ENCODE measurements at regions not wholly inside any gene's neighbourhood (a gene's known extent, or its start where the extent isn't known, plus 50 kb on each side); places are given as distances from the start of the nearest gene placed in this dataset.
"Not testable (repeated sequence)": the region's sequence is repeated elsewhere in the genome, so short reads cannot be mapped to it uniquely, and the experiment has no call there.

- no peaks in the 10 kb centered on the region for H3K79me2 ChIP-seq (ENCODE audit: low read length)
- H3K27ac ChIP-seq (ENCODE audit: low read length) = no peak overlapping the region
- no peaks in the 10 kb centered on the region for H3K9me3 ChIP-seq (ENCODE audit: low read length)
- H3K9me2 ChIP-seq (replicated peaks; ENCODE audit: insufficient read depth, low read length) = no peaks in the 10 kb centered on the region
- H3K9ac ChIP-seq (ENCODE audit: low read length) = no peak overlapping the region
- H3K4me3 ChIP-seq (ENCODE audit: low read length) = no peak overlapping the region
- H3K27me3 ChIP-seq (ENCODE audit: low read length) = no peaks in the 10 kb centered on the region
- H3K4me2 ChIP-seq (ENCODE audit: low read depth, low read length, poor library complexity, severe bottlenecking) = no peak overlapping the region
- H2AFZ ChIP-seq (ENCODE audit: low read length) = no peak overlapping the region
- no peak for DNase-seq
- no peaks in the 10 kb centered on the region for H3K36me3 ChIP-seq (ENCODE audit: insufficient read depth, low read length)
- peaks cover 48% of the 10 kb centered on the region for H3K4me1 ChIP-seq (ENCODE audit: low read length)
- H4K20me1 ChIP-seq (ENCODE audit: insufficient read depth, low read depth, low read length) = no peaks in the 10 kb centered on the region
Measured at GRCh38 chr22:22378446-22379415, 129.8 kb downstream of the ZNF280B start.

- no peaks in the 10 kb centered on the region for H4K20me1 ChIP-seq (ENCODE audit: insufficient read depth, low read depth, low read length)
- H3K4me1 ChIP-seq (ENCODE audit: low read length) = peaks cover 31% of the 10 kb centered on the region
- no peaks in the 10 kb centered on the region for H3K9me2 ChIP-seq (replicated peaks; ENCODE audit: insufficient read depth, low read length)
- H3K4me2 ChIP-seq (ENCODE audit: low read depth, low read length, poor library complexity, severe bottlenecking) = no peak overlapping the region
- H3K4me3 ChIP-seq (ENCODE audit: low read length) = no peak overlapping the region
- no peak overlapping the region for H3K27ac ChIP-seq (ENCODE audit: low read length)
- H3K36me3 ChIP-seq (ENCODE audit: insufficient read depth, low read length) = no peaks in the 10 kb centered on the region
- H3K9me3 ChIP-seq (ENCODE audit: low read length) = no peaks in the 10 kb centered on the region
- H3K9ac ChIP-seq (ENCODE audit: low read length) = no peak overlapping the region
- no peaks in the 10 kb centered on the region for H3K27me3 ChIP-seq (ENCODE audit: low read length)
- H3K79me2 ChIP-seq (ENCODE audit: low read length) = no peaks in the 10 kb centered on the region
- H2AFZ ChIP-seq (ENCODE audit: low read length) = no peak overlapping the region
- DNase-seq = peak; percentile 78
Measured at GRCh38 chr22:22380098-22381030, 128.2 kb downstream of the ZNF280B start.

GRCh38 chr22:22381292-22381691, 127.2 kb downstream of the ZNF280B start:
- not testable (repeated sequence) for H3K36me3 ChIP-seq (ENCODE audit: insufficient read depth, low read length); H3K9ac ChIP-seq (ENCODE audit: low read length); H3K27me3 ChIP-seq (ENCODE audit: low read length); H4K20me1 ChIP-seq (ENCODE audit: insufficient read depth, low read depth, low read length); H3K9me3 ChIP-seq (ENCODE audit: low read length); H3K79me2 ChIP-seq (ENCODE audit: low read length); H2AFZ ChIP-seq (ENCODE audit: low read length); H3K9me2 ChIP-seq (replicated peaks; ENCODE audit: insufficient read depth, low read length); H3K4me3 ChIP-seq (ENCODE audit: low read length); H3K27ac ChIP-seq (ENCODE audit: low read length); H3K4me2 ChIP-seq (ENCODE audit: low read depth, low read length, poor library complexity, severe bottlenecking); DNase-seq
- H3K4me1 ChIP-seq (ENCODE audit: low read length) = peaks cover 22% of the 10 kb centered on the region

GRCh38 chr22:22384267-22384666, 124.3 kb downstream of the ZNF280B start:
- H3K27ac ChIP-seq (ENCODE audit: low read length) = no peak overlapping the region
- H4K20me1 ChIP-seq (ENCODE audit: insufficient read depth, low read depth, low read length) = no peaks in the 10 kb centered on the region
- H3K4me3 ChIP-seq (ENCODE audit: low read length) = no peak overlapping the region
- no peaks in the 10 kb centered on the region for H3K9me3 ChIP-seq (ENCODE audit: low read length)
- H3K79me2 ChIP-seq (ENCODE audit: low read length) = no peaks in the 10 kb centered on the region
- H3K9me2 ChIP-seq (replicated peaks; ENCODE audit: insufficient read depth, low read length) = no peaks in the 10 kb centered on the region
- no peak overlapping the region for H3K4me2 ChIP-seq (ENCODE audit: low read depth, low read length, poor library complexity, severe bottlenecking)
- H3K27me3 ChIP-seq (ENCODE audit: low read length) = no peaks in the 10 kb centered on the region
- no peak for DNase-seq
- H3K36me3 ChIP-seq (ENCODE audit: insufficient read depth, low read length) = no peaks in the 10 kb centered on the region
- no peak overlapping the region for H3K9ac ChIP-seq (ENCODE audit: low read length)
- H3K4me1 ChIP-seq (ENCODE audit: low read length) = peaks cover 18% of the 10 kb centered on the region
- H2AFZ ChIP-seq (ENCODE audit: low read length) = no peak overlapping the region

GRCh38 chr22:22384668-22385244, 123.8 kb downstream of the ZNF280B start:
- Histone ChIP-seq H3K36me3 (ENCODE audit: insufficient read depth, low read length) (no peaks in the 10 kb centered on the region), H4K20me1 (ENCODE audit: insufficient read depth, low read depth, low read length) (no peaks in the 10 kb centered on the region), H3K9ac (ENCODE audit: low read length) (no peak overlapping the region), H3K4me3 (ENCODE audit: low read length) (no peak overlapping the region), H3K4me2 (ENCODE audit: low read depth, low read length, poor library complexity, severe bottlenecking) (no peak overlapping the region), H3K9me3 (ENCODE audit: low read length) (no peaks in the 10 kb centered on the region), H3K79me2 (ENCODE audit: low read length) (no peaks in the 10 kb centered on the region), H3K27ac (ENCODE audit: low read length) (no peak overlapping the region), H2AFZ (ENCODE audit: low read length) (no peak overlapping the region), H3K9me2 (replicated peaks; ENCODE audit: insufficient read depth, low read length) (no peaks in the 10 kb centered on the region), H3K27me3 (ENCODE audit: low read length) (no peaks in the 10 kb centered on the region), H3K4me1 (ENCODE audit: low read length) (peaks cover 16% of the 10 kb centered on the region)
- no peak for DNase-seq

DNA sequence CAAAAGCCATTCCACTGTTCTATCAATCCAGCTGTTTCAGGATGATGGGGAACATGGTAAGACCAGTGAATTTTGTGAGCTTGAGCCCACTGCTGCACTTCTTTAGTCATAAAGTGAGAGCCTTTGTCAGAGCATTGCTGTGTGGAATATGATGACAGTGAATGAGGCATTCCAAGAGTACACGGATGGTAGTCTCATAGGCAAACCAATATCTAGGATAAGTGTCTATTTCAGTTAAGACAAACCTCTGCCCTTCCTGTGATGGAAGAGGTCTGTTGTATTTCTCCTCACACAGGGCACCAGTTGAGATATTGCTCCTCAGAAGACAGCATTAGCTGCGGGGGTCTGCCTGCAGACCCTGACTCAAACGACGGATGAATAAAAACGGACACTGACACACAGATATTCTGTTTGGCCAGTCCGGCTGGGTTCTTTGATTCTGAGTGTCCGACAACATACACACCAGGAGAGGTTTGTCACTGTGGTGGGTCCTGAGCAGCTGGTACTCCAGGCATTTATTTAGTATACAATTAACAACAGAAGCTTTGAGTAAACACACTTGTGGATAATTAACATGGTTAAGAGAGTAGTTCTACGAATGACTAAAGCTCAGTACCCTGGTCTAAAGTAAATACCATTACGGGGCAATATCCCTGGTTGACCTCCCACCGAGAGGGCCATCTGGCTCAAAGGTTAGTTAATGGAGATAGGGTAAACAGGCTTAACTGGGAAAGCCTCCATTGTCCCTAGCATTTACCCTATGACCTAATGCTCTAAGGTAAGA, 121.7 kb downstream of the ZNF280B start:
- no peaks in the 10 kb centered on the region for H3K9me3 ChIP-seq (ENCODE audit: low read length)
- H3K4me1 ChIP-seq (ENCODE audit: low read length) = no peaks in the 10 kb centered on the region
- no peak overlapping the region for H3K9ac ChIP-seq (ENCODE audit: low read length)
- H3K27me3 ChIP-seq (ENCODE audit: low read length) = no peaks in the 10 kb centered on the region
- H3K4me2 ChIP-seq (ENCODE audit: low read depth, low read length, poor library complexity, severe bottlenecking) = no peak overlapping the region
- DNase-seq = no peak
- H3K27ac ChIP-seq (ENCODE audit: low read length) = no peak overlapping the region
- H4K20me1 ChIP-seq (ENCODE audit: insufficient read depth, low read depth, low read length) = no peaks in the 10 kb centered on the region
- no peaks in the 10 kb centered on the region for H3K9me2 ChIP-seq (replicated peaks; ENCODE audit: insufficient read depth, low read length)
- H3K36me3 ChIP-seq (ENCODE audit: insufficient read depth, low read length) = no peaks in the 10 kb centered on the region
- no peak overlapping the region for H2AFZ ChIP-seq (ENCODE audit: low read length)
- H3K79me2 ChIP-seq (ENCODE audit: low read length) = no peaks in the 10 kb centered on the region
- H3K4me3 ChIP-seq (ENCODE audit: low read length) = no peak overlapping the region

DNA sequence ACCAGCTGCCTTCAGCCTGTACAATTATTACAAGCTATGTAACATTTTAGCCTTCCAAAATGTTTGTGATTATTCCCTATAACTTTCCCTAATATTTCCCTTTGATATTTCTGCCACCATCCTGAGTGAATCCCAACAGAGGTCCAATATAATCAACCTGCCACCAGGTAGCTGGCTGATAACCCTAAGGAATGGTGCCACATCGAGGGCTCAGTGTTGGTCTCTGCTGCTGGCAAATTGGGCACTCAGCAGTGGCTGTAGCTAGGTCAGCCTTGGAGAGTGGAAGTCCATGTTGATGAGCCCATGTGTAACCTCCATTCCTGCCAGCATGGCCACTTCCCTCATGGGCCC, 121.2 kb downstream of the ZNF280B start:
- H3K79me2 ChIP-seq (ENCODE audit: low read length) = no peaks in the 10 kb centered on the region
- no peak overlapping the region for H3K4me2 ChIP-seq (ENCODE audit: low read depth, low read length, poor library complexity, severe bottlenecking)
- no peaks in the 10 kb centered on the region for H3K27me3 ChIP-seq (ENCODE audit: low read length)

More for the DNA sequence above, 121.2 kb downstream of the ZNF280B start:
- Histone ChIP-seq H3K9me3 (ENCODE audit: low read length) (no peaks in the 10 kb centered on the region), H2AFZ (ENCODE audit: low read length) (no peak overlapping the region), H3K4me1 (ENCODE audit: low read length) (no peaks in the 10 kb centered on the region), H3K4me3 (ENCODE audit: low read length) (no peak overlapping the region), H3K9me2 (replicated peaks; ENCODE audit: insufficient read depth, low read length) (no peaks in the 10 kb centered on the region), H3K27ac (ENCODE audit: low read length) (no peak overlapping the region), H3K36me3 (ENCODE audit: insufficient read depth, low read length) (no peaks in the 10 kb centered on the region), H4K20me1 (ENCODE audit: insufficient read depth, low read depth, low read length) (no peaks in the 10 kb centered on the region), H3K9ac (ENCODE audit: low read length) (no peak overlapping the region)
- DNase-seq = no peak

All from Karpas-422 (cell line).